GM18951 (cell line): ENCODE measurements at regions not wholly inside any gene's neighbourhood (a gene's known extent, or its start where the extent isn't known, plus 50 kb on each side); places are given as distances from the start of the nearest gene placed in this dataset.
"Not testable (repeated sequence)": the region's sequence is repeated elsewhere in the genome, so short reads cannot be mapped to it uniquely, and the experiment has no call there.

Source experiments
- POLR2A ChIP-seq: IDR thresholded peaks from 4 replicates; pipeline ENCODE4 v1.6.1; 2011; ENCODE audit warnings: mild to moderate bottlenecking; ENCODE audit not compliant: insufficient read length, insufficient read depth; ENCODE audit errors: extremely low read depth
- in situ Hi-C: fragments of 300-500 bp; cut with MboI; formaldehyde crosslinking; loops from one replicate; pipeline ENCODE4 v1.12.0; 2022; ENCODE audit warnings: low sequenced_read_pairs, mixed read lengths, inconsistent platforms; ENCODE audit not compliant: unreplicated experiment

GRCh38 chr12:27164330-27165040 lies 79.6 kb upstream of the STK38L start:
- TF ChIP-seq POLR2A, result no peak
- in situ Hi-C loops, result no loop called here

- in situ Hi-C loops, result not testable (repeated sequence)
Observed at GRCh38 chr12:27165958-27166357, 78.1 kb upstream of the STK38L start.

- in situ Hi-C loops, result not testable (repeated sequence)
Observed at GRCh38 chr12:27171494-27171893, 72.6 kb upstream of the STK38L start.

GRCh38 chr12:27176765-27177164 lies 67.3 kb upstream of the STK38L start:
- in situ Hi-C loops, result no loop called here
- no peak for TF ChIP-seq POLR2A

- in situ Hi-C loops, result no loop called here
- TF ChIP-seq POLR2A, result no peak
Observed at GRCh38 chr12:27177706-27178105, 66.4 kb upstream of the STK38L start.

GRCh38 chr12:27178255-27178654 lies 65.8 kb upstream of the STK38L start:
- TF ChIP-seq POLR2A, result no peak
- in situ Hi-C loops, result no loop called here

- in situ Hi-C loops, result no loop called here
- no peak for TF ChIP-seq POLR2A
Observed at GRCh38 chr12:27178723-27179399, 65.2 kb upstream of the STK38L start.

- in situ Hi-C loops, result no loop called here
- TF ChIP-seq POLR2A, result peak; percentile 51
Observed at GRCh38 chr12:27179400-27180214, 64.5 kb upstream of the STK38L start.

GRCh38 chr12:27180906-27181505 lies 63.1 kb upstream of the STK38L start:
- no peak for TF ChIP-seq POLR2A
- in situ Hi-C loops, result no loop called here

GRCh38 chr12:27183342-27183741 lies 60.7 kb upstream of the STK38L start:
- no peak for TF ChIP-seq POLR2A

GRCh38 chr12:27185234-27186021 lies 58.7 kb upstream of the STK38L start:
- peak; percentile 15 for TF ChIP-seq POLR2A
- in situ Hi-C loops, result no loop called here

More at GRCh38 chr12:27183342-27183741, 60.7 kb upstream of the STK38L start:
- in situ Hi-C loops, result no loop called here

GRCh38 chr12:27186022-27186839 lies 57.9 kb upstream of the STK38L start:
- no peak for TF ChIP-seq POLR2A
- in situ Hi-C loops, result no loop called here

- in situ Hi-C loops, result no loop called here
- no peak for TF ChIP-seq POLR2A
Observed at GRCh38 chr12:27187697-27188096, 56.4 kb upstream of the STK38L start.
